ENCODE measurements at regions not wholly inside any gene's neighbourhood (a gene's known extent, or its start where the extent isn't known, plus 50 kb on each side); places are given as distances from the start of the nearest gene placed in this dataset.

DNA sequence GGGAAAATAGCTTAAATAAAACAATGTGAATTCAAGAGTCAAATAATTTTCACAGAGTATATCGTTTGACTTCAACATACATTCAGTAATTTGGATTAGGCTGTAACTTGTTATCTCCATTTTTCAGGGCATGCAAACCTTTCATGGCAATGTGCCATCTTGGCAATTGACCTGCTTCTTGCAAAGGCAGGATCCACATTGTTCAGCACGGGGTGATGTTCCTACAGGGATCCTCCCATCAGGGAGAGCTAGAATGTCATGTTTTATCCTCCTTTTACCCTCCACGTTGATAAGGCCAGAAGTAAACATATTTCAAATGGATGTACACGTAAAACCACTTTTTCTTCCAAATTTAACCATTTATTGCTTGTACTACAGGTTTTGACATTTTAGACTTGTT lies 314.4 kb downstream of the GALC start:
- H3K36me3 ChIP-seq (ENCODE audit: control insufficient read depth in 1 of 2, insufficient read depth in 2 of 2, low read length in 2 of 2): no peaks in the 10 kb centered on the region
- no peak overlapping the region for H3K27ac ChIP-seq (ENCODE audit: low read length)
- no peaks in the 10 kb centered on the region for H3K27me3 ChIP-seq (ENCODE audit: low read depth, low read length)
- no peak overlapping the region for H3K4me3 ChIP-seq (ENCODE audit: low read depth in 1 of 2, low read length in 2 of 2)
- H3K4me1 ChIP-seq (ENCODE audit: control insufficient read depth in 1 of 2, insufficient read depth in 2 of 2, low read length in 2 of 2): no peaks in the 10 kb centered on the region
- H3K9me3 ChIP-seq (ENCODE audit: control insufficient read depth in 1 of 2, low read length in 2 of 2): peaks cover 0 to 5% of the 10 kb centered on the region in 2 donors

GRCh38 chr14:87676814-87677437 lies 316.1 kb downstream of the GALC start:
- Histone ChIP-seq H3K27ac (ENCODE audit: low read length) (no peak overlapping the region), H3K27me3 (ENCODE audit: low read depth, low read length) (no peaks in the 10 kb centered on the region), H3K9me3 (ENCODE audit: control insufficient read depth in 1 of 2, low read length in 2 of 2) (no peaks in the 10 kb centered on the region), H3K4me3 (ENCODE audit: low read depth in 1 of 2, low read length in 2 of 2) (no peak overlapping the region), H3K4me1 (ENCODE audit: control insufficient read depth in 1 of 2, insufficient read depth in 2 of 2, low read length in 2 of 2) (no peaks in the 10 kb centered on the region), H3K36me3 (ENCODE audit: control insufficient read depth in 1 of 2, insufficient read depth in 2 of 2, low read length in 2 of 2) (no peaks in the 10 kb centered on the region)

- Histone ChIP-seq H3K27ac (ENCODE audit: low read length) (no peak overlapping the region), H3K9me3 (ENCODE audit: control insufficient read depth in 1 of 2, low read length in 2 of 2) (no peaks in the 10 kb centered on the region), H3K4me3 (ENCODE audit: low read depth in 1 of 2, low read length in 2 of 2) (no peak overlapping the region), H3K27me3 (ENCODE audit: low read depth, low read length) (no peaks in the 10 kb centered on the region), H3K36me3 (ENCODE audit: control insufficient read depth in 1 of 2, insufficient read depth in 2 of 2, low read length in 2 of 2) (no peaks in the 10 kb centered on the region), H3K4me1 (ENCODE audit: control insufficient read depth in 1 of 2, insufficient read depth in 2 of 2, low read length in 2 of 2) (no peaks in the 10 kb centered on the region)
Observed at GRCh38 chr14:87667659-87668058, 325.3 kb downstream of the GALC start.

GRCh38 chr14:87656315-87656714 lies 336.7 kb downstream of the GALC start:
- Histone ChIP-seq H3K9me3 (ENCODE audit: control insufficient read depth in 1 of 2, low read length in 2 of 2) (no peaks in the 10 kb centered on the region), H3K4me1 (ENCODE audit: control insufficient read depth in 1 of 2, insufficient read depth in 2 of 2, low read length in 2 of 2) (no peaks in the 10 kb centered on the region), H3K36me3 (ENCODE audit: control insufficient read depth in 1 of 2, insufficient read depth in 2 of 2, low read length in 2 of 2) (no peaks in the 10 kb centered on the region), H3K27ac (ENCODE audit: low read length) (no peak overlapping the region), H3K27me3 (ENCODE audit: low read depth, low read length) (no peaks in the 10 kb centered on the region), H3K4me3 (ENCODE audit: low read depth in 1 of 2, low read length in 2 of 2) (no peak overlapping the region)

DNA sequence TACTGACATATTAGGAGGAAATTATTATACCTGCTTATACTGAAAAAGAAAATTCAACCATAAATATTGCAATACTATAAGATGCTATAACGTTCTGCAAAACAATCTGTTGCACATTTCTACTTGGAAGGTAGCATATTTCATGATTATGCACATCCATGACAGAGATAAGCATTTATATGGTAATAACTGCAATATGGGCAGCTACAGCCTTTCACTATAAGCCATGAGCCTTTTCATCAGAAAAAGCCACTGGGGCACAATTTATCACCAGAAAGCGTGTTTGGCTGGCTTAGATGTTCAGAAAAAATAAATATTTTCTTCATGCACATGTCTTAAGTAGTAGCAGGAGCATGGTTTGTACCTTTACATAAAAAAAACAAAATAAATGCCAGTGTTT lies 340.7 kb downstream of the GALC start:
- H3K27me3 ChIP-seq (ENCODE audit: low read depth, low read length): no peaks in the 10 kb centered on the region
- no peak overlapping the region for H3K4me3 ChIP-seq (ENCODE audit: low read depth in 1 of 2, low read length in 2 of 2)
- peaks cover 0 to 12% of the 10 kb centered on the region in 2 donors for H3K9me3 ChIP-seq (ENCODE audit: control insufficient read depth in 1 of 2, low read length in 2 of 2)
- H3K27ac ChIP-seq (ENCODE audit: low read length): no peak overlapping the region
- H3K4me1 ChIP-seq (ENCODE audit: control insufficient read depth in 1 of 2, insufficient read depth in 2 of 2, low read length in 2 of 2): no peaks in the 10 kb centered on the region
- no peaks in the 10 kb centered on the region for H3K36me3 ChIP-seq (ENCODE audit: control insufficient read depth in 1 of 2, insufficient read depth in 2 of 2, low read length in 2 of 2)

DNA sequence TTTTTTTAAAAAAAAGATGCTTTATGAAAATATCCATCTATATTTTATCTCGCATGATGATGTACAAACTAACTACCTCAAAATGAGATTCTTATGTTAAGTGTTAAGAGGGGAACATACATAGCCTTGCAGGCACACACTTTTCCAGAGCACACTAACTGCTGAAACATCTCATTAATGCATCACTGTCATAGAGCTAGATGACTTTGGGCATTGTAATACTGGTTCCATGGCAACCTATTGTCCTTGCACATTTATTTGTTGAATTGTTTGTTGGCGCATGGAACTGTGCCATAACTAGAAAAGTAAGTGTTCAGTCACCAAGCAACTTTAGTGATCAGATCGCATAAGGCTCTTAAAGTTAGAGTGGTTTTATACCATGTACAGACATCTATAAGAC lies 348.3 kb downstream of the GALC start:
- Histone ChIP-seq H3K27ac (ENCODE audit: low read length) (no peak overlapping the region), H3K4me1 (ENCODE audit: control insufficient read depth in 1 of 2, insufficient read depth in 2 of 2, low read length in 2 of 2) (peaks cover 0 to 7% of the 10 kb centered on the region in 2 donors), H3K36me3 (ENCODE audit: control insufficient read depth in 1 of 2, insufficient read depth in 2 of 2, low read length in 2 of 2) (no peaks in the 10 kb centered on the region), H3K4me3 (ENCODE audit: low read depth in 1 of 2, low read length in 2 of 2) (no peak overlapping the region), H3K9me3 (ENCODE audit: control insufficient read depth in 1 of 2, low read length in 2 of 2) (peaks cover 0 to 7% of the 10 kb centered on the region in 2 donors), H3K27me3 (ENCODE audit: low read depth, low read length) (no peaks in the 10 kb centered on the region)

GRCh38 chr14:87643005-87643404 lies 350.0 kb downstream of the GALC start:
- no peaks in the 10 kb centered on the region for H3K9me3 ChIP-seq (ENCODE audit: control insufficient read depth in 1 of 2, low read length in 2 of 2)
- H3K4me3 ChIP-seq (ENCODE audit: low read depth in 1 of 2, low read length in 2 of 2): no peak overlapping the region
- H3K27ac ChIP-seq (ENCODE audit: low read length): no peak overlapping the region
- peaks cover 0 to 7% of the 10 kb centered on the region in 2 donors for H3K4me1 ChIP-seq (ENCODE audit: control insufficient read depth in 1 of 2, insufficient read depth in 2 of 2, low read length in 2 of 2)
- no peaks in the 10 kb centered on the region for H3K27me3 ChIP-seq (ENCODE audit: low read depth, low read length)
- H3K36me3 ChIP-seq (ENCODE audit: control insufficient read depth in 1 of 2, insufficient read depth in 2 of 2, low read length in 2 of 2): no peaks in the 10 kb centered on the region

GRCh38 chr14:87640553-87640952 lies 352.4 kb downstream of the GALC start:
- H3K9me3 ChIP-seq (ENCODE audit: control insufficient read depth in 1 of 2, low read length in 2 of 2): no peaks in the 10 kb centered on the region
- H3K27me3 ChIP-seq (ENCODE audit: low read depth, low read length): no peaks in the 10 kb centered on the region
- peaks cover 0 to 7% of the 10 kb centered on the region in 2 donors for H3K4me1 ChIP-seq (ENCODE audit: control insufficient read depth in 1 of 2, insufficient read depth in 2 of 2, low read length in 2 of 2)
- H3K27ac ChIP-seq (ENCODE audit: low read length): no peak overlapping the region
- no peak overlapping the region for H3K4me3 ChIP-seq (ENCODE audit: low read depth in 1 of 2, low read length in 2 of 2)
- no peaks in the 10 kb centered on the region for H3K36me3 ChIP-seq (ENCODE audit: control insufficient read depth in 1 of 2, insufficient read depth in 2 of 2, low read length in 2 of 2)

DNA sequence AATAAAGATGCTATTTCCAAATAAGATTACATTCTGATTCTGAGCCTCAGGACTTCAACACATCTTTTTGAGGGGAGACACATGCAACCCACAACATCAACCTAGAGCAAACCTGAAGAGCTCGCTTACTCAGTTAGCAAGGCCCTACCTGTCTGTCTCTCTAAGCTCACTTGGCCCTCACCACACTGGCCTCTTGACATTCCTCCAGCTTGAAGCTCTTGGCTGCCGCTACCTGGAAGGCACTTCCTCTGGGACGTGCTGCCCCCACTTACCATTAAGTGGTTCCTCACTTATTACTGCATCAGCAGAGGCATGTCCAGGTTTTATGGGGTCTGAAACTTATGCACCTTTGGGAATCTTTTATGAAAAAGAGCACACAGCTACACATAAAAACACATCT lies 354.8 kb downstream of the GALC start:
- H3K36me3 ChIP-seq (ENCODE audit: control insufficient read depth in 1 of 2, insufficient read depth in 2 of 2, low read length in 2 of 2): no peaks in the 10 kb centered on the region
- no peak overlapping the region for H3K27ac ChIP-seq (ENCODE audit: low read length)
- no peaks in the 10 kb centered on the region for H3K9me3 ChIP-seq (ENCODE audit: control insufficient read depth in 1 of 2, low read length in 2 of 2)
- no peaks in the 10 kb centered on the region for H3K27me3 ChIP-seq (ENCODE audit: low read depth, low read length)
- no peak overlapping the region for H3K4me3 ChIP-seq (ENCODE audit: low read depth in 1 of 2, low read length in 2 of 2)
- H3K4me1 ChIP-seq (ENCODE audit: control insufficient read depth in 1 of 2, insufficient read depth in 2 of 2, low read length in 2 of 2): peaks cover 0 to 5% of the 10 kb centered on the region in 2 donors

- Histone ChIP-seq H3K36me3 (ENCODE audit: control insufficient read depth in 1 of 2, insufficient read depth in 2 of 2, low read length in 2 of 2) (no peaks in the 10 kb centered on the region), H3K27ac (ENCODE audit: low read length) (no peak overlapping the region), H3K27me3 (ENCODE audit: low read depth, low read length) (no peaks in the 10 kb centered on the region), H3K4me1 (ENCODE audit: control insufficient read depth in 1 of 2, insufficient read depth in 2 of 2, low read length in 2 of 2) (peaks cover 0 to 5% of the 10 kb centered on the region in 2 donors), H3K4me3 (ENCODE audit: low read depth in 1 of 2, low read length in 2 of 2) (no peak overlapping the region), H3K9me3 (ENCODE audit: control insufficient read depth in 1 of 2, low read length in 2 of 2) (no peaks in the 10 kb centered on the region)
Observed at GRCh38 chr14:87635442-87635841, 357.5 kb downstream of the GALC start.

DNA sequence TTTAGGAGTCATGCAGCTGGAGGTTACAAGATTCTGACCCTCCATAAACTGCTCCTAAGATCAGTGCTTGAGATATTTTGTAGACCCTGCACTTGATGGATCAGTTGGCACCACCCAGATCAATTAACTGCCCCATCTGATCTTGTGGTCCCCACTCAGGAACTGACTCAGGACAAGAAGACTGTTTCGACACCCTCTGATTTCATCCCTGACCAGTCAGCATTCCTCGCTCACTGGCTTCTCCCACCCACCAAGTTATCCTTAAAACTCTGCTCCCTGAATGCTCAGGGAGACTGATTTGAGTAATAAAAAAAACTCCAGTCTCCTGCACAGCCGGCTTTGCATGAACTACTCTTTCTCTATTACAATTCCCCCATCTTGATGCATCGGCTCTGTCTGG lies 360.2 kb downstream of the GALC start:
- Histone ChIP-seq H3K36me3 (ENCODE audit: control insufficient read depth in 1 of 2, insufficient read depth in 2 of 2, low read length in 2 of 2) (no peaks in the 10 kb centered on the region), H3K9me3 (ENCODE audit: control insufficient read depth in 1 of 2, low read length in 2 of 2) (no peaks in the 10 kb centered on the region), H3K27me3 (ENCODE audit: low read depth, low read length) (no peaks in the 10 kb centered on the region)

GRCh38 chr14:87630846-87631245 lies 362.1 kb downstream of the GALC start:
- H3K4me1 ChIP-seq (ENCODE audit: control insufficient read depth in 1 of 2, insufficient read depth in 2 of 2, low read length in 2 of 2): peaks cover 5 to 32% of the 10 kb centered on the region in 2 donors
- H3K36me3 ChIP-seq (ENCODE audit: control insufficient read depth in 1 of 2, insufficient read depth in 2 of 2, low read length in 2 of 2): no peaks in the 10 kb centered on the region
- no peaks in the 10 kb centered on the region for H3K9me3 ChIP-seq (ENCODE audit: control insufficient read depth in 1 of 2, low read length in 2 of 2)
- H3K27me3 ChIP-seq (ENCODE audit: low read depth, low read length): no peaks in the 10 kb centered on the region
- H3K27ac ChIP-seq (ENCODE audit: low read length): no peak overlapping the region
- H3K4me3 ChIP-seq (ENCODE audit: low read depth in 1 of 2, low read length in 2 of 2): no peak overlapping the region

More for the DNA sequence above, 360.2 kb downstream of the GALC start:
- Histone ChIP-seq H3K27ac (ENCODE audit: low read length) (no peak overlapping the region), H3K4me1 (ENCODE audit: control insufficient read depth in 1 of 2, insufficient read depth in 2 of 2, low read length in 2 of 2) (peaks cover 5 to 27% of the 10 kb centered on the region in 2 donors), H3K4me3 (ENCODE audit: low read depth in 1 of 2, low read length in 2 of 2) (no peak overlapping the region)

All from muscle layer of duodenum (tissue), 2 donors.